ENCODE measurements at regions not wholly inside any gene's neighbourhood (a gene's known extent, or its start where the extent isn't known, plus 50 kb on each side); places are given as distances from the start of the nearest gene placed in this dataset.

DNA sequence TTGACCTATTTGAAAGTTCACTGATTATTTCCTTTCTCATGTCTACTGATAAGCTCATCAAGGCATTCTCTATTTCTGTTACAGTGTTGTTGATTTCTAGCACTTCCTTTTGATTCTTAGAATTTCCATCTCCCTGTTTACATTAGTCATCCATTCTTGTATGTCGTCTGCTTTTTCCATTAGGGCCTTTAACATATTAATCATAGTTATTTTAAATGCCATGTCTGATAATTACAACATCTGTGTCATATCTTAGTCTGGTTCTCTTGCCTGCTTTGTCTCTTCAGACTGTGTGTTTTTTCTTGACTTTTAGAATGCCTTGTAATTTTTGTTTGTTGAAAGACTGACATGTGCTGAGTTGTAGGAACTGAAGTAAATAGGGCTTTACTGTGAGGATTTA, 602.1 kb downstream of the SOX6 start:
- TF ChIP-seq, protein P1, sequence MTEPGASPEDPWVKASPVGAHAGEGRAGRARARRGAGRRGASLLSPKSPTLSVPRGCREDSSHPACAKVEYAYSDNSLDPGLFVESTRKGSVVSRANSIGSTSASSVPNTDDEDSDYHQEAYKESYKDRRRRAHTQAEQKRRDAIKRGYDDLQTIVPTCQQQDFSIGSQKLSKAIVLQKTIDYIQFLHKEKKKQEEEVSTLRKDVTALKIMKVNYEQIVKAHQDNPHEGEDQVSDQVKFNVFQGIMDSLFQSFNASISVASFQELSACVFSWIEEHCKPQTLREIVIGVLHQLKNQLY (CRISPR knock-in tag; conservative IDR thresholded peaks at IDR 0.05) = no peak
- TF ChIP-seq, protein P2, sequence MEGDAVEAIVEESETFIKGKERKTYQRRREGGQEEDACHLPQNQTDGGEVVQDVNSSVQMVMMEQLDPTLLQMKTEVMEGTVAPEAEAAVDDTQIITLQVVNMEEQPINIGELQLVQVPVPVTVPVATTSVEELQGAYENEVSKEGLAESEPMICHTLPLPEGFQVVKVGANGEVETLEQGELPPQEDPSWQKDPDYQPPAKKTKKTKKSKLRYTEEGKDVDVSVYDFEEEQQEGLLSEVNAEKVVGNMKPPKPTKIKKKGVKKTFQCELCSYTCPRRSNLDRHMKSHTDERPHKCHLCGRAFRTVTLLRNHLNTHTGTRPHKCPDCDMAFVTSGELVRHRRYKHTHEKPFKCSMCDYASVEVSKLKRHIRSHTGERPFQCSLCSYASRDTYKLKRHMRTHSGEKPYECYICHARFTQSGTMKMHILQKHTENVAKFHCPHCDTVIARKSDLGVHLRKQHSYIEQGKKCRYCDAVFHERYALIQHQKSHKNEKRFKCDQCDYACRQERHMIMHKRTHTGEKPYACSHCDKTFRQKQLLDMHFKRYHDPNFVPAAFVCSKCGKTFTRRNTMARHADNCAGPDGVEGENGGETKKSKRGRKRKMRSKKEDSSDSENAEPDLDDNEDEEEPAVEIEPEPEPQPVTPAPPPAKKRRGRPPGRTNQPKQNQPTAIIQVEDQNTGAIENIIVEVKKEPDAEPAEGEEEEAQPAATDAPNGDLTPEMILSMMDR (IDR thresholded peaks at IDR 0.05 in 2 of 3, conservative IDR thresholded peaks at IDR 0.05 in 1 of 3; ENCODE audit: insufficient read depth in 2 of 3, low read depth in 1 of 3, low read length in 3 of 3) = no peak
- TF ChIP-seq MYC (IDR thresholded peaks at IDR 0.05; ENCODE audit: low read depth, low read length) (no peak), MYC (CRISPR knock-in tag; IDR thresholded peaks at IDR 0.05; ENCODE audit: borderline replicate concordance, low read depth) (no peak), U2AF1 (optimal IDR thresholded peaks at IDR 0.05; ENCODE audit: low read depth, low read length) (no peak), EZH2 (IDR thresholded peaks at IDR 0.05; ENCODE audit: borderline replicate concordance, low read depth, low read length) (no peak), ELF1 (tag; IDR thresholded peaks at IDR 0.05) (no peak), BACH1 (tag; IDR thresholded peaks at IDR 0.05) (no peak), NR1H2 (CRISPR knock-in tag; IDR thresholded peaks at IDR 0.05) (no peak), LARP7 (IDR thresholded peaks at IDR 0.05) (no peak), COPS2 (conservative IDR thresholded peaks at IDR 0.05) (no peak), ZNF41 (CRISPR knock-in tag; conservative IDR thresholded peaks at IDR 0.05) (no peak), YY1 (IDR thresholded peaks at IDR 0.05; ENCODE audit: borderline replicate concordance in 1 of 3, control insufficient read depth in 1 of 3, extremely low read depth in 1 of 3, insufficient read depth in 3 of 3, insufficient read length in 1 of 3, insufficient replicate concordance in 2 of 3, low read depth in 1 of 3, low read length in 2 of 3) (no peak), ZNF121 (CRISPR knock-in tag; conservative IDR thresholded peaks at IDR 0.05) (no peak)
- TF ChIP-seq, protein P3, sequence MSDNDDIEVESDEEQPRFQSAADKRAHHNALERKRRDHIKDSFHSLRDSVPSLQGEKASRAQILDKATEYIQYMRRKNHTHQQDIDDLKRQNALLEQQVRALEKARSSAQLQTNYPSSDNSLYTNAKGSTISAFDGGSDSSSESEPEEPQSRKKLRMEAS (CRISPR knock-in tag; IDR thresholded peaks at IDR 0.05) = no peak
